ENCODE measurements at regions not wholly inside any gene's neighbourhood (a gene's known extent, or its start where the extent isn't known, plus 50 kb on each side); places are given as distances from the start of the nearest gene placed in this dataset.

DNA sequence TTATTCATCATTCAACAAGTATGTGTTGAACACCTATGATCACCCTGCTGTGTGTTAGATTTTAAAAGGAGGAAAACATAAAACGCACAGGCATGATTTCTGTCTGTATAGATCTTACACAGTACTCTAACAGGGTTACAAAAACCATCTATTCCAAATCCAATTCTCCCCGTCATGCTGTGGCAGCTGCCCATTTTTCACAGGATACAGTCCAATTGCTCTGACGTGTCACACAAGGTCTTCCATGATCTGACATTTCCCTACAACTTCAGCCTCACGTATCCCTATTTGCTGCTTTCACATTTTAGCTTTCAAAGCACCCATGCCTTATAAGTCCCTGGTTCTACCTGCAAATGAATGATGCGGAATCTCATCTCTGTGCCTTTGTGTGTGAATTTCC is 67.0 kb upstream of the CNTNAP4 start:
- DNase-seq (ENCODE audit: low read depth), result no peak
- TF ChIP-seq, protein P1, sequence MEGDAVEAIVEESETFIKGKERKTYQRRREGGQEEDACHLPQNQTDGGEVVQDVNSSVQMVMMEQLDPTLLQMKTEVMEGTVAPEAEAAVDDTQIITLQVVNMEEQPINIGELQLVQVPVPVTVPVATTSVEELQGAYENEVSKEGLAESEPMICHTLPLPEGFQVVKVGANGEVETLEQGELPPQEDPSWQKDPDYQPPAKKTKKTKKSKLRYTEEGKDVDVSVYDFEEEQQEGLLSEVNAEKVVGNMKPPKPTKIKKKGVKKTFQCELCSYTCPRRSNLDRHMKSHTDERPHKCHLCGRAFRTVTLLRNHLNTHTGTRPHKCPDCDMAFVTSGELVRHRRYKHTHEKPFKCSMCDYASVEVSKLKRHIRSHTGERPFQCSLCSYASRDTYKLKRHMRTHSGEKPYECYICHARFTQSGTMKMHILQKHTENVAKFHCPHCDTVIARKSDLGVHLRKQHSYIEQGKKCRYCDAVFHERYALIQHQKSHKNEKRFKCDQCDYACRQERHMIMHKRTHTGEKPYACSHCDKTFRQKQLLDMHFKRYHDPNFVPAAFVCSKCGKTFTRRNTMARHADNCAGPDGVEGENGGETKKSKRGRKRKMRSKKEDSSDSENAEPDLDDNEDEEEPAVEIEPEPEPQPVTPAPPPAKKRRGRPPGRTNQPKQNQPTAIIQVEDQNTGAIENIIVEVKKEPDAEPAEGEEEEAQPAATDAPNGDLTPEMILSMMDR (IDR thresholded peaks at IDR 0.05; ENCODE audit: insufficient read depth, low read depth, low read length, missing control alignments), result no peak
- no peak overlapping the region for H3K4me3 ChIP-seq (ENCODE audit: low read length)

DNA sequence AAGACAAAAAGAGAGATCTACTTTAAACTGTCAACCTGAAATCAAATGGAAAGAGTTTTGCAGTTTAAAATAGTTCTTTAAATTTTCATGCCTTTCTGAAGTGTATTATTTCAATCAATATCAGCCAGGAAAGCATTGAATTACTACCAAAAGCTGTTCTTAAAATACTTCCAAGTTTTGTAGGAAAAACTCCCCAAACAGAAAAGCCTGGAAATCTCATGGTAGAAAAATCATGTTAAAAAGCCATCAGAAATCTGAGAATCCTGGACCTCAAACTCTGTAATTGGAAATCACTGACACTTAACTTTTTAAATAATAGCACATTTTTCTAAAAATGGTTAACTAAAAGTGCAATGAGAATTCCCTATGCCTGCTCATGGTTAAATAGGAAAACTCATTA is 63.3 kb upstream of the CNTNAP4 start:
- no peak overlapping the region for H3K4me3 ChIP-seq (ENCODE audit: low read length)
- DNase-seq (ENCODE audit: low read depth), result no peak
- TF ChIP-seq, protein P1 (IDR thresholded peaks at IDR 0.05; ENCODE audit: insufficient read depth, low read depth, low read length, missing control alignments), result no peak

DNA sequence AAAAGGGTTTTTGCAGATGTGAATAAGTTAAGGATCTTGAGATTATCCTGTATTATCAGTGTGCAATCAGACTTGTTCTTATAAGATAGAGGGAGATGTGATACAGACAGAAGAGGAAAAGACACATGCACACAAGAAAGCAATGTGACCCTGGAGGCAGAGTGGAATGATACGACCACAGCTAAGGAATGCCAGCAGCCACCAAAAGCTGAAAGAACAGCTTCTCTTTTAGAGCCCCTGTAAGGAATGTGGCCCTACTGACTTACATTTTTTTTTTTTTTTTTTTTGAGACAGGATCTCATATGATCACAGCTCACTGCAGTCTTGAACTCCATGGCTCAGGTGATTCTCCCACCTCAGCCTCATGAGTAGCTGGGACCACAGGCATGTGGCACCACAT is 62.3 kb upstream of the CNTNAP4 start:
- H3K4me3 ChIP-seq (ENCODE audit: low read length), result no peak overlapping the region
- TF ChIP-seq, protein P1 (IDR thresholded peaks at IDR 0.05; ENCODE audit: insufficient read depth, low read depth, low read length, missing control alignments), result no peak
- no peak for DNase-seq (ENCODE audit: low read depth)

DNA sequence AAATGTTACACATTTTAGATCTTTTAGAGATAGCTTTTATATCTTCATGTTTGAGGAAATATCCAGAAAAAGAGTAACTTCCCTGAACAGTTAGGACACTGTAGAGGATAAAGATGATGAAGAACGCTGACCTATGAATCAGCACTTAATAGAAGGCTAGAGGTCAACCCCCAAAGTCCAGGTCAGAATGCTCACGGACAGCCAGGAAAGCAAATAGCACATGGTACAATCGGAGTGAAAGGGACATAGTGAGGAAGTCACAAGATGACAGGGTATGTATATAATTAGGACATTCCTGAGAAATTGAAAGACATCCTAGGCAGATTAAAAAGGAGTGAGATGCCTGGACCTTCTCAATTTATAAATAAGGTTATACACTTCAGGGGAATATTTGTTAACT is 55.1 kb upstream of the CNTNAP4 start:
- no peak for DNase-seq (ENCODE audit: low read depth)
- TF ChIP-seq, protein P1 (IDR thresholded peaks at IDR 0.05; ENCODE audit: insufficient read depth, low read depth, low read length, missing control alignments), result no peak
- no peak overlapping the region for H3K4me3 ChIP-seq (ENCODE audit: low read length)

DNA sequence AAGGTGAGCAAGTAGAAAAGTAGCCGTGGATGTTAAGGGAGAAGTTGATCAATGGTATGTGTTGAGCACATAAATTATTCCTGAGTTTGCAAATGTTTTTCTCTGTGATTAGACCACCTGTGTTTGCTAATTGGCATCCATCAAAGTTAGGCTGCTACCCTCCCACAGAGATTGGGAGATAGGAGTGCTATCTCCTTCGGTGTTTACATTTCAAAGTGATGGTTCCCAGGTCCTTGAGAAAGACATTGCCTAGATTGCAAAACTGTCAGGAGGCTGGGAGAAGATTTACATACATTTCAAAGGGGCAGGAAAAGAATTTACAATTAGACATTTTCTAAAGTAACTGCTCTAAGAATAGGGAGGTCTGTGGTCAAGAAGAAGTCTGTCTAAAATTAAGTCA is 54.3 kb upstream of the CNTNAP4 start:
- TF ChIP-seq, protein P1 (IDR thresholded peaks at IDR 0.05; ENCODE audit: insufficient read depth, low read depth, low read length, missing control alignments), result no peak
- DNase-seq (ENCODE audit: low read depth), result no peak

DNA sequence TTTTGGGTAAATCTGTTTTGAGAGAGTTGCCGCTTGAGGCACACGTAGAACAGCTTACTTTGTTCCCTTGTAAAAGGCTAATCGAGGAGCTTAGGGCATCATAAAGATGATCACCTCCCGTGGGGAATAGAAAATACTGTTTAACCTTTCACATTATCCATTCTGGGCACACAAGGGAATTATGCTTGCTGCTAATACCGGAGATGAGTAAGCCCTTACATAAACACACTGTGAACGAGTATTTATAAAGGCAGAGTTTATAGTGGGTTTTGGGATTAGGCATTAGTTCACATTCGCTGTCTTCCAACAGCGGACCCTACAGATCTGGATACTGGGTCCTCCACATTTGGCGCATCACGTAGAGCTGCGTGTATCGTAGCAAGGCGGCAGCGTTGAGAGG is 51.2 kb upstream of the CNTNAP4 start:
- no peak for DNase-seq (ENCODE audit: low read depth)
- TF ChIP-seq, protein P1 (IDR thresholded peaks at IDR 0.05; ENCODE audit: insufficient read depth, low read depth, low read length, missing control alignments), result no peak

More for the DNA sequence above, 54.3 kb upstream of the CNTNAP4 start:
- H3K4me3 ChIP-seq (ENCODE audit: low read length), result no peak overlapping the region

DNA sequence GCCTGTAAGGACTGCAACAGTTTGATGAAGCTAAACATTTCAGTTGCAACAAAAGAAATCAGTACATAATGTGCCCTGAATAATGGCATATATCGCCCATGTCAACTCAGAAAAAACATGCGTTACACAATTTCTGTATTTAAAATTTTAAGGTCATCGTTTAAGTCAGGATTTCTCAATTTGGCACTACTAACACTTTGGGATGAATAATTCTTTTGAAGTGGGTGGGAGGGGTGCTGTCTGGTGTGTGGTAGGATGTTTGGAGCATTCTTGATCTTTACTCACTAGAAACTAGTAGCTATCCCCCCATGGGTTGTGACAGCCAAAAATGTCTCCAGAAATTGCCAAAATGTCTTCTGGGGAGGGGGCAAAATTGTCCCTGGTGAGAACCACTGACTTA is 50.7 kb upstream of the CNTNAP4 start:
- DNase-seq (ENCODE audit: low read depth), result no peak
- TF ChIP-seq, protein P1 (IDR thresholded peaks at IDR 0.05; ENCODE audit: insufficient read depth, low read depth, low read length, missing control alignments), result no peak
- H3K4me3 ChIP-seq (ENCODE audit: low read length), result no peak overlapping the region

More for the DNA sequence above, 51.2 kb upstream of the CNTNAP4 start:
- no peak overlapping the region for H3K4me3 ChIP-seq (ENCODE audit: low read length)

All from epithelial cell of esophagus (primary cell).